Ectodermal cell (in vitro differentiated cells): ENCODE measurements at regions not wholly inside any gene's neighbourhood (a gene's known extent, or its start where the extent isn't known, plus 50 kb on each side); places are given as distances from the start of the nearest gene placed in this dataset.

Experiments
- H3K27ac ChIP-seq: 2 replicates; pipeline ENCODE4 v1.7.0; 2013; ENCODE audit warnings: mild to moderate bottlenecking, low read depth, low read length; ENCODE audit not compliant: insufficient read depth, poor library complexity, severe bottlenecking
- H3K27me3 ChIP-seq: 2 replicates; pipeline ENCODE4 v1.7.0; 2013; ENCODE audit warnings: mild to moderate bottlenecking, low read length; ENCODE audit not compliant: insufficient read depth, control insufficient read depth, poor library complexity, severe bottlenecking
- H3K36me3 ChIP-seq: one replicate; pipeline ENCODE4 v1.7.0; 2013; ENCODE audit warnings: low read length; ENCODE audit not compliant: control insufficient read depth, insufficient read depth
- H3K4me1 ChIP-seq: one replicate; pipeline ENCODE4 v1.7.0; 2013; ENCODE audit warnings: low read length; ENCODE audit not compliant: control insufficient read depth, insufficient read depth
- H3K4me3 ChIP-seq: 2 replicates; pipeline ENCODE4 v1.7.0; 2013; ENCODE audit warnings: low read depth, low read length, control low read depth; ENCODE audit not compliant: insufficient read depth
- H3K9me3 ChIP-seq: 2 replicates; pipeline ENCODE4 v1.7.0; 2013; ENCODE audit warnings: mild to moderate bottlenecking, low read length, moderate library complexity; ENCODE audit not compliant: control insufficient read depth
- WGBS, 2 experiments: methylation state at CpG; one replicate each; pipeline ENCODE4 v1.1.7; 2013; ENCODE audit warnings: missing lambda C conversion rate in 2 of 2; 5-methylcytosine and 5-hydroxymethylcytosine counted together

- WGBS, 2 experiments, result 93% methylated on average over 6 of the region's 6 CpGs
- Histone ChIP-seq H3K36me3 (no peaks in the 10 kb centered on the region), H3K4me1 (peaks cover 6% of the 10 kb centered on the region), H3K4me3 (no peak overlapping the region), H3K27me3 (no peaks in the 10 kb centered on the region), H3K27ac (no peak overlapping the region), H3K9me3 (no peaks in the 10 kb centered on the region)
Observed at GRCh38 chr1:230504310-230504709, 78.2 kb upstream of the PGBD5 start.

DNA sequence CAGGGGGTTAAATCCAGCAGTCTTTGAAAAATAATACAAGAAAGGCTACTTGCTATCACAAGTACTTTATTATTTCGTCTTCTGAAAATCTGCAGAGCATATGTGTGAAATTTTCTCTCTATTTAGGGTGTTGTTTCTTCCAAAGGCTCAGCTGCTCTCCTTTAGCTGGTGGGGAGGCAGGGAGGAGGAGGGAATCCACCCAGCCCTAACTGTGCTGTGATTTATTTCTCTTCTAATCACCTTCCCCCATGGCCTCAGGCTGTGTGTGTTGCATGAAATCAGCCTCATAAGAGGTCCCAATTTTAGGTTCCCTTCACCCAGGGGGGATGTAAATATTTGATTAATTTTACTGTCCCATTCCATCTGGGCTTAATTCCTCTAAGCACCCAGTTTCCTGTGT, 77.6 kb upstream of the PGBD5 start:
- Histone ChIP-seq H3K4me3 (no peak overlapping the region), H3K27ac (no peak overlapping the region), H3K36me3 (no peaks in the 10 kb centered on the region), H3K9me3 (no peaks in the 10 kb centered on the region), H3K27me3 (no peaks in the 10 kb centered on the region), H3K4me1 (peaks cover 6% of the 10 kb centered on the region)
- WGBS, 2 experiments, result 86 to 100% methylated on average over 1 of the region's 1 CpG

GRCh38 chr1:230502996-230503395, 76.9 kb upstream of the PGBD5 start:
- Histone ChIP-seq H3K4me1 (peaks cover 6% of the 10 kb centered on the region), H3K9me3 (no peaks in the 10 kb centered on the region), H3K4me3 (no peak overlapping the region), H3K27me3 (no peaks in the 10 kb centered on the region), H3K27ac (no peak overlapping the region), H3K36me3 (no peaks in the 10 kb centered on the region)
- WGBS, 2 experiments, result 88 to 91% methylated on average over 2 of the region's 2 CpGs

DNA sequence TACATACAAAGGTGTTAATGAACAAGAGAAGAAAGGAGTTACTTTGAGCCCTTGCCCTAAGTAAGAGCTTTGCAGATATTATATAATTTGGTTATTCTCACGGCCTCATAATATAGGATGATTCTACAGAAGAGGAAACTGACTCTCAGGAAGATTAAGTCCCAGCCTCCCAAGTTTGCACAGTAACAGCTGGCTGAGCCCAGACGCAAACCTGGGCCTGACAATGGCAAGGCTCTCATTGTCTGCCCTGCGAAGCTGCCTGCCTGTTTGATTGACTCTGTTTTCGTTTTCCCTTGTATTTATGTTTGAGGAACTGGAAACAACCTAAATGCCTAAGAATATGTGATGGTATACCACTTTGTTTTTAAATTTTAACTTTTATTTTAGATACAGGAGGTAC, 76.2 kb upstream of the PGBD5 start:
- H3K4me3 ChIP-seq, result no peak overlapping the region
- no peak overlapping the region for H3K27ac ChIP-seq
- no peaks in the 10 kb centered on the region for H3K36me3 ChIP-seq
- H3K4me1 ChIP-seq, result peaks cover 6% of the 10 kb centered on the region
- H3K27me3 ChIP-seq, result no peaks in the 10 kb centered on the region
- H3K9me3 ChIP-seq, result no peaks in the 10 kb centered on the region
- WGBS, 2 experiments, result 74 to 78% methylated on average over 3 to 4 of the region's 4 CpGs

- Histone ChIP-seq H3K27me3 (no peaks in the 10 kb centered on the region), H3K36me3 (no peaks in the 10 kb centered on the region), H3K27ac (no peak overlapping the region), H3K9me3 (no peaks in the 10 kb centered on the region), H3K4me3 (no peak overlapping the region), H3K4me1 (peaks cover 6% of the 10 kb centered on the region)
- WGBS, 2 experiments, result 92 to 100% methylated on average over 1 of the region's 1 CpG
Observed at GRCh38 chr1:230501849-230502248, 75.7 kb upstream of the PGBD5 start.

DNA sequence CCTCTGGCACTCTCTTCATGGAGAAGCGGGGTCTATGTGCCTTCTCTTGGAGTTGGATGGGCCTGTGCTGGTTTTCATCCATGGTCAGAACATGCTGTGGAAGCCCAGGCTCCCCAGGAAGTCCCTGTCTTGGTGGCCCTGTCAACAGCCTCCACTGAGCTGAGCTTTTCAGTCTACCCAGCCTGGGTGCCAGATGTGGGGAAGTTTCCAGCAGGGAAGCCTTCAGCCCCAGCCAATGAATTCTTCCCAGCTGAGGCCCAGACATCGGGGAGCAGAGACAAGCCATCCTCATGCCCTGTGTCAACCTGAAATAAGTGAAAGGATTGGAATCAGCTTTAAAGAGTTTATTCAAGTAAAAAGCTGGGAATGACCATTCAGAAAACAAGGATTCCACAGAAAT, 75.1 kb upstream of the PGBD5 start:
- Histone ChIP-seq H3K36me3 (no peaks in the 10 kb centered on the region), H3K27me3 (no peaks in the 10 kb centered on the region), H3K27ac (no peak overlapping the region), H3K4me3 (no peak overlapping the region), H3K9me3 (no peaks in the 10 kb centered on the region), H3K4me1 (peaks cover 6% of the 10 kb centered on the region)
- 71 to 77% methylated on average over 2 of the region's 2 CpGs for whole genome bisulfite sequencing, 2 experiments

DNA sequence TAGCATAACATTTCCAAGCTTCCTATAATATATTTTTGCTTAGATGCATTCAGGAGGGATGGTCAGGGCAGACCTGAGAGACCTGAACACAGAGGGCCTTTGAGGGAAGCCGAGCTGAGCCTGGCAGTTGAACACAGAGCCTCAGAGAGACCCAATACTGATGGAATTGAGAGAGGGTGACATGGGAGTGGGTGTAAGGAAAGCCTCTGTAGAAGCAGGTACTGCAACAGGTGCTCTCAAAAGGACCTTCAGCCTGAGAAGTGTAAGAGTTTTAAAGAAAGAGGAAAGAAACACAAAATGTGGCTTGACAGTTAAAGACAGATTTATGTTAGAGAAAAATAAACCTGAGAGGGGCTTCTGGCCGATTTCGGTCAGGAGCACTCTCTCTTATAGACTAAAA, 73.9 kb upstream of the PGBD5 start:
- no peaks in the 10 kb centered on the region for H3K9me3 ChIP-seq
- no peaks in the 10 kb centered on the region for H3K36me3 ChIP-seq
- no peak overlapping the region for H3K27ac ChIP-seq
- H3K27me3 ChIP-seq, result no peaks in the 10 kb centered on the region
- WGBS, 2 experiments, result 92 to 95% methylated on average over 3 of the region's 3 CpGs
- no peak overlapping the region for H3K4me3 ChIP-seq
- H3K4me1 ChIP-seq, result peaks cover 3% of the 10 kb centered on the region

GRCh38 chr1:230499496-230499895, 73.4 kb upstream of the PGBD5 start:
- H3K27me3 ChIP-seq, result no peaks in the 10 kb centered on the region
- WGBS, 2 experiments, result 93 to 99% methylated on average over 4 of the region's 4 CpGs
- peaks cover 3% of the 10 kb centered on the region for H3K4me1 ChIP-seq
- no peak overlapping the region for H3K27ac ChIP-seq
- no peaks in the 10 kb centered on the region for H3K36me3 ChIP-seq
- H3K9me3 ChIP-seq, result no peaks in the 10 kb centered on the region
- H3K4me3 ChIP-seq, result no peak overlapping the region

DNA sequence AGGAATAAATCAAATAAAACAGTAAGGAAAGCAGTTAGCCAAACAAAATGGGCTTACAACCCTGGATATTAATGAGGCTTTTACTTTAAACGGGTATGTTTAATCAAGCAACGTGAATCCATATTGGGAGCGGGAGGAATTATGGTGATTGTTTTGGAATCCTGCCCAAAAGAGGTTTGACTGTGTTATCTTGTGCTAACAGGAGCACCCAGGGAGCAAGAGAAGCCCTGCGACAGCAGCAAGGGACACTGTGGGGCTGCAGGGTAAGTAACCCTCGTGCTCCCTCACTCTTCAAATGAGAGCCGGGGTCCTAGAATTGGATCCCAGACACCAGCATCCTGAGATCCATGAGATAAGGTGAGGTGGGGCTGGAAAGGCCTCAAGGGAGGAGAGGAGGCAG, 72.6 kb upstream of the PGBD5 start:
- Histone ChIP-seq H3K9me3 (no peaks in the 10 kb centered on the region), H3K4me3 (no peak overlapping the region), H3K36me3 (no peaks in the 10 kb centered on the region), H3K27me3 (no peaks in the 10 kb centered on the region), H3K27ac (no peak overlapping the region), H3K4me1 (no peaks in the 10 kb centered on the region)
- 93 to 97% methylated on average over 6 of the region's 6 CpGs for WGBS, 2 experiments

DNA sequence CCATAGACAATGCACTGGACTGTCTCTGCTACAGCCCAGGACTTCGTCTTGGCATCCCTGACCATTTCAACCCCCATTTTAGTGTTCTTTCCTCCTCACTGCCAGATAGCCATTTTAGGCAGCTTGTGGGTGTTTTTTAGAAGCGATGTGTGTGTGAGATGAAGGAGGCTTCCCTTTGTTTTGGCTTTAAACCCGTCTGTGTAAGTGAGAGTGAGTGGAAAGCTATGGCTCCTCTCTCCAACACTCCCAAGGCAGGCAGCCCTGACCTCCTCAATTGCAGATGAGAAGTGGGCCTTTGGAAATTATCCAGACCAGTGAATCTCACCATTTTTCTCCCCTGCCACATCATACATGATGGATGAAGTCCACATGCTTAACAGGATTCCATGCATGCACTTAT, 70.3 kb upstream of the PGBD5 start:
- 87 to 100% methylated on average over 2 to 3 of the region's 3 CpGs for WGBS, 2 experiments
- Histone ChIP-seq H3K9me3 (no peaks in the 10 kb centered on the region), H3K36me3 (no peaks in the 10 kb centered on the region), H3K4me1 (no peaks in the 10 kb centered on the region), H3K27me3 (no peaks in the 10 kb centered on the region), H3K4me3 (no peak overlapping the region), H3K27ac (no peak overlapping the region)

GRCh38 chr1:230495891-230496385, 69.8 kb upstream of the PGBD5 start:
- 91 to 93% methylated on average over 11 of the region's 11 CpGs for WGBS, 2 experiments
- no peaks in the 10 kb centered on the region for H3K36me3 ChIP-seq
- H3K27me3 ChIP-seq, result no peaks in the 10 kb centered on the region
- H3K4me1 ChIP-seq, result no peaks in the 10 kb centered on the region
- no peak overlapping the region for H3K4me3 ChIP-seq
- H3K9me3 ChIP-seq, result no peaks in the 10 kb centered on the region
- no peak overlapping the region for H3K27ac ChIP-seq
